Right lobe of liver (tissue), 6 donors: ENCODE measurements at regions not wholly inside any gene's neighbourhood (a gene's known extent, or its start where the extent isn't known, plus 50 kb on each side); places are given as distances from the start of the nearest gene placed in this dataset.

ENCODE experiments used
- ATAC-seq, 4 donors: fragments of 200-7000 bp; cut with Tn5 transposase; one replicate each; pipeline ENCODE4 v1.9.1; 2020; ENCODE audit warnings: mild to moderate bottlenecking in 4 of 4, moderate library complexity in 4 of 4
- DNase-seq, 3 donors: peaks; one replicate each; pipeline ENCODE4 v3.0.0-alpha.2; 2020
- H3K27ac ChIP-seq, 3 donors: fragments of 200-600 bp; one replicate each; pipeline ENCODE4 v1.8.0; 2022
- H3K27me3 ChIP-seq, 2 donors: fragments of 200-600 bp; one replicate each; pipeline ENCODE4 v1.8.0; 2022
- H3K36me3 ChIP-seq, 4 donors: fragments of 200-600 bp; sonication (generic) in 1 of 4; one replicate each; pipeline versions ENCODE4 v1.5.1 to v1.8.0; 2017 to 2022; ENCODE audit warnings: control low read depth in 1 of 4
- H3K4me1 ChIP-seq, 4 donors: fragments of 200-600 bp; sonication (generic) in 1 of 4; one replicate each; pipeline versions ENCODE4 v1.5.1 to v1.8.0; 2017 to 2022; ENCODE audit warnings: control low read depth in 1 of 4
- H3K4me3 ChIP-seq, 3 donors: fragments of 200-600 bp; one replicate each; pipeline ENCODE4 v1.8.0; 2022
- H3K9me3 ChIP-seq, 4 donors: fragments of 200-600 bp; sonication (generic) in 1 of 4; one replicate each; pipeline versions ENCODE4 v1.5.1 to v1.8.0; 2017 to 2022; ENCODE audit warnings: control low read depth in 1 of 4
- POLR2A ChIP-seq: fragments of 450-650 bp; IDR thresholded peaks from one replicate; pipeline ENCODE4 v1.6.1; 2017; ENCODE audit warnings: antibody characterized with exemption, mild to moderate bottlenecking
- whole genome bisulfite sequencing: methylation state at CpG from one replicate; pipeline ENCODE4 v1.1.6; 2018; ENCODE audit warnings: low coverage, low lambda C conversion rate; ENCODE audit not compliant: insufficient coverage; ENCODE audit errors: missing lambda C conversion rate; 5-methylcytosine and 5-hydroxymethylcytosine counted together
- intact Hi-C, 2 donors: fragments of 100-400 bp; cut with DNase I; formaldehyde crosslinking; loops; one replicate each; pipeline versions ENCODE4 v1.11.2 to v1.14.1; 2022
- TF ChIP-seq, protein P1 (sequence below), 4 donors: fragments of 200-600 bp in 3 of 4; fragments of 450-650 bp in 1 of 4; IDR thresholded peaks; one replicate each; pipeline versions ENCODE4 v1.5.1 to v1.8.0; 2016 to 2022; ENCODE audit warnings: antibody characterized with exemption in 4 of 4, mild to moderate bottlenecking in 2 of 4
- donor health status: DM: no; HTN: yes; CAD: no.
- donor health status: DM: no; HTN: no; CAD: no.
- donor health status: DM: no; HTN: no; CAD: no.
- donor health status: DM: no; HTN: yes; CAD: no.
- donor health status: DM: no; HTN: yes; CAD: no.

- no peak for ATAC-seq
- H3K27ac ChIP-seq, result no peak overlapping the region
- WGBS, result 57% methylated on average over 3 of the region's 3 CpGs
- H3K9me3 ChIP-seq, result no peaks in the 10 kb centered on the region
- no peaks in the 10 kb centered on the region for H3K36me3 ChIP-seq
- intact Hi-C loops, result no loop called here
- no peak overlapping the region for H3K4me3 ChIP-seq
- DNase-seq, result no peak
- no peak for TF ChIP-seq POLR2A
- TF ChIP-seq, protein P1, sequence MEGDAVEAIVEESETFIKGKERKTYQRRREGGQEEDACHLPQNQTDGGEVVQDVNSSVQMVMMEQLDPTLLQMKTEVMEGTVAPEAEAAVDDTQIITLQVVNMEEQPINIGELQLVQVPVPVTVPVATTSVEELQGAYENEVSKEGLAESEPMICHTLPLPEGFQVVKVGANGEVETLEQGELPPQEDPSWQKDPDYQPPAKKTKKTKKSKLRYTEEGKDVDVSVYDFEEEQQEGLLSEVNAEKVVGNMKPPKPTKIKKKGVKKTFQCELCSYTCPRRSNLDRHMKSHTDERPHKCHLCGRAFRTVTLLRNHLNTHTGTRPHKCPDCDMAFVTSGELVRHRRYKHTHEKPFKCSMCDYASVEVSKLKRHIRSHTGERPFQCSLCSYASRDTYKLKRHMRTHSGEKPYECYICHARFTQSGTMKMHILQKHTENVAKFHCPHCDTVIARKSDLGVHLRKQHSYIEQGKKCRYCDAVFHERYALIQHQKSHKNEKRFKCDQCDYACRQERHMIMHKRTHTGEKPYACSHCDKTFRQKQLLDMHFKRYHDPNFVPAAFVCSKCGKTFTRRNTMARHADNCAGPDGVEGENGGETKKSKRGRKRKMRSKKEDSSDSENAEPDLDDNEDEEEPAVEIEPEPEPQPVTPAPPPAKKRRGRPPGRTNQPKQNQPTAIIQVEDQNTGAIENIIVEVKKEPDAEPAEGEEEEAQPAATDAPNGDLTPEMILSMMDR (IDR thresholded peaks at IDR 0.05), result no peak
- no peaks in the 10 kb centered on the region for H3K4me1 ChIP-seq
- H3K27me3 ChIP-seq, result no peaks in the 10 kb centered on the region
These were observed 369.9 kb upstream of the LRRC7 start for GRCh38 chr1:69197816-69198215.

GRCh38 chr1:69201716-69202115 lies 366.0 kb upstream of the LRRC7 start:
- ATAC-seq, result no peak
- Histone ChIP-seq H3K4me3 (no peak overlapping the region), H3K27ac (no peak overlapping the region), H3K36me3 (no peaks in the 10 kb centered on the region), H3K4me1 (no peaks in the 10 kb centered on the region), H3K9me3 (peaks cover 0 to 6% (median 0%) of the 10 kb centered on the region in 4 donors), H3K27me3 (no peaks in the 10 kb centered on the region)
- DNase-seq, result no peak
- intact Hi-C loops, result no loop called here
- TF ChIP-seq, protein P1 (IDR thresholded peaks at IDR 0.05), result no peak
- TF ChIP-seq POLR2A, result no peak
- 51% methylated on average over 3 of the region's 3 CpGs for WGBS

DNA sequence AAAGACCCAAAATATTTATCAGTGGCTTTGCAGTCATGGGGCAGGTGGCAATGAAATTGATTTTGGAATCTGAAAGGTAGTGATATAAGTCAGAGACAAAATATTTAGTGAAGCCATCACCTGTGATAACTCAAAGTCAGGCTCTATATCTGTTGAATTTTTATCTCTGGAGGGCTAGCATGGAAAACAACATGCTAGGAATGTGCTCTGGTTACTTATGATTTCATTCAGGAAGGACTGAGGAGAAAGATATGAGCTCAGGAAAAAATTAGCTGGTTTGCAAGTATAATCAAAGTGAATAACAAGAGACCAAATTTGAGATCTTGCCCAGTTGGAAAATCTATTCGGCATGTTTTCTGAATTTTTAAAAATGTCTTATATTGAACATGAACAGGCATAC lies 364.6 kb upstream of the LRRC7 start:
- WGBS, result 69% methylated on average over 1 of the region's 1 CpG
- H3K4me3 ChIP-seq, result no peak overlapping the region
- intact Hi-C loops, result no loop called here
- no peaks in the 10 kb centered on the region for H3K36me3 ChIP-seq
- ATAC-seq (no peak), DNase-seq (no peak)
- TF ChIP-seq, protein P1 (IDR thresholded peaks at IDR 0.05), result no peak
- TF ChIP-seq POLR2A, result no peak
- no peaks in the 10 kb centered on the region for H3K4me1 ChIP-seq
- H3K27me3 ChIP-seq, result no peaks in the 10 kb centered on the region
- H3K9me3 ChIP-seq, result peaks cover 0 to 6% (median 0%) of the 10 kb centered on the region in 4 donors
- no peak overlapping the region for H3K27ac ChIP-seq

DNA sequence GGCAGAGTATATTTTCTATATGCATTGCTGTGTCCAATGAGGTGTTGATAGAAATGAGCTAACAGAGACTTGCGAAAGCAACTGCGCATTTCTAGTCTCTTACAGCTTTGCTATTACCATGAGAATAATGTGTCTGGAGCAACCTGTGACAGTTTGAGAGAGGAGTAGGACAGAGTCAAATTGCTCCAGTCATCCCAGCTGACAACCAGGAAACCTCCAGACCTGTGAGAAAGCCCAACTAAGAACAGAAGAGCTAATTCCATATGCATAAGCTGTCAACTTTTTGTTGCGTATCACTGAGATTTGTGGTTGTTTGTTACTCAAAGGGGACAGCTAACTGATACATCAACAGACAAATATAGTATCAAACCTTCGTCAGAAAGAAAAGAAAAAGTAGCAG lies 354.1 kb upstream of the LRRC7 start:
- WGBS, result 89% methylated on average over 4 of the region's 4 CpGs
- no peak overlapping the region for H3K4me3 ChIP-seq
- H3K9me3 ChIP-seq, result no peaks in the 10 kb centered on the region
- H3K27me3 ChIP-seq, result no peaks in the 10 kb centered on the region
- H3K36me3 ChIP-seq, result no peaks in the 10 kb centered on the region
- TF ChIP-seq, protein P1 (IDR thresholded peaks at IDR 0.05), result no peak
- no peak for TF ChIP-seq POLR2A
- no peak for DNase-seq
- no peaks in the 10 kb centered on the region for H3K4me1 ChIP-seq
- intact Hi-C loops, result no loop called here
- no peak overlapping the region for H3K27ac ChIP-seq
- ATAC-seq, result no peak

GRCh38 chr1:69215883-69216282 lies 351.8 kb upstream of the LRRC7 start:
- no peaks in the 10 kb centered on the region for H3K27me3 ChIP-seq
- intact Hi-C loops, result no loop called here
- H3K4me3 ChIP-seq, result no peak overlapping the region
- DNase-seq (no peak), ATAC-seq (no peak)
- no peaks in the 10 kb centered on the region for H3K9me3 ChIP-seq
- no peaks in the 10 kb centered on the region for H3K36me3 ChIP-seq
- no peaks in the 10 kb centered on the region for H3K4me1 ChIP-seq
- H3K27ac ChIP-seq, result no peak overlapping the region
- TF ChIP-seq, protein P1 (IDR thresholded peaks at IDR 0.05), result no peak
- no peak for TF ChIP-seq POLR2A
- 80% methylated on average over 3 of the region's 3 CpGs for WGBS
